Natural killer cell (primary cell): ENCODE measurements at regions not wholly inside any gene's neighbourhood (a gene's known extent, or its start where the extent isn't known, plus 50 kb on each side); places are given as distances from the start of the nearest gene placed in this dataset.

Source experiments
- ATAC-seq, 3 donors: fragments of 150-1000 bp in 2 of 3; fragments of 200-7000 bp in 1 of 3; cut with Tn5 transposase; 1 replicate in 1 of 3; 2 replicates in 2 of 3; pipeline ENCODE4 v1.10.0; 2021; ENCODE audit warnings: mild to moderate bottlenecking in 2 of 3, moderate library complexity in 2 of 3
- DNase-seq, 2 donors: peaks; one replicate each; pipeline versions ENCODE4 v3.0.0 to v3.0.0-alpha.2; 2013 to 2021; ENCODE audit warnings: mixed read lengths in 1 of 2
- H3K27ac ChIP-seq: one replicate; pipeline ENCODE4 v1.5.1; 2013; ENCODE audit warnings: mild to moderate bottlenecking, low read length
- H3K27me3 ChIP-seq: one replicate; pipeline ENCODE4 v1.6.1; 2013; ENCODE audit warnings: low read length; ENCODE audit not compliant: control insufficient read depth, insufficient read depth
- H3K36me3 ChIP-seq: one replicate; pipeline ENCODE4 v1.6.1; 2013; ENCODE audit warnings: low read length; ENCODE audit not compliant: control insufficient read depth, insufficient read depth
- H3K4me1 ChIP-seq: one replicate; pipeline ENCODE4 v1.6.1; 2013; ENCODE audit warnings: low read length; ENCODE audit not compliant: control insufficient read depth, insufficient read depth
- H3K4me3 ChIP-seq: one replicate; pipeline ENCODE4 v1.5.1; 2013; ENCODE audit warnings: low read length
- H3K9me3 ChIP-seq: one replicate; pipeline ENCODE4 v1.6.1; 2013; ENCODE audit warnings: low read length; ENCODE audit not compliant: control insufficient read depth, insufficient read depth
- H3K27ac Mint-ChIP-seq, 2 donors: one replicate each; pipeline ENCODE4 v1.8.0; 2022; ENCODE audit warnings: mild to moderate bottlenecking in 2 of 2, mixed read lengths in 2 of 2, moderate library complexity in 1 of 2
- H3K27me3 Mint-ChIP-seq, 2 donors: one replicate each; pipeline ENCODE4 v1.8.0; 2022; ENCODE audit warnings: low read depth in 2 of 2, mixed read lengths in 2 of 2
- H3K36me3 Mint-ChIP-seq: one replicate; pipeline ENCODE4 v1.8.0; 2022; ENCODE audit warnings: mixed read lengths
- H3K4me1 Mint-ChIP-seq, 2 donors: one replicate each; pipeline ENCODE4 v1.8.0; 2022; ENCODE audit warnings: mixed read lengths in 2 of 2
- H3K4me3 Mint-ChIP-seq: one replicate; pipeline ENCODE4 v1.8.0; 2022; ENCODE audit warnings: mild to moderate bottlenecking, moderate library complexity, mixed read lengths
- H3K9me3 Mint-ChIP-seq, 2 donors: one replicate each; pipeline ENCODE4 v1.8.0; 2022; ENCODE audit warnings: mixed read lengths in 2 of 2
- WGBS: methylation state at CpG from one replicate; pipeline ENCODE4 v1.1.7; 2013; ENCODE audit warnings: missing lambda C conversion rate; ENCODE audit not compliant: insufficient coverage; 5-methylcytosine and 5-hydroxymethylcytosine counted together
- intact Hi-C: fragments of 100-400 bp; cut with micrococcal nuclease; formaldehyde crosslinking; loops from one replicate; pipeline ENCODE4 v1.14.2; 2022
- TF ChIP-seq, protein P1 (sequence below): fragments of 200-600 bp; IDR thresholded peaks from one replicate; pipeline ENCODE4 v1.8.0; 2022; ENCODE audit warnings: antibody characterized with exemption

- no peaks in the 10 kb centered on the region for H3K27me3 Mint-ChIP-seq
- no peaks in the 10 kb centered on the region for H3K9me3 Mint-ChIP-seq
- no peaks in the 10 kb centered on the region for H3K36me3 Mint-ChIP-seq
- ATAC-seq (no peak), DNase-seq (no peak)
- H3K4me3 ChIP-seq = no peak overlapping the region
- peaks cover 15 to 22% of the 10 kb centered on the region in 2 donors for H3K4me1 Mint-ChIP-seq
- no peak overlapping the region for H3K27ac Mint-ChIP-seq
- intact Hi-C loops = no loop called here
- no peaks in the 10 kb centered on the region for H3K27me3 ChIP-seq
- H3K36me3 ChIP-seq = no peaks in the 10 kb centered on the region
- TF ChIP-seq, protein P1, sequence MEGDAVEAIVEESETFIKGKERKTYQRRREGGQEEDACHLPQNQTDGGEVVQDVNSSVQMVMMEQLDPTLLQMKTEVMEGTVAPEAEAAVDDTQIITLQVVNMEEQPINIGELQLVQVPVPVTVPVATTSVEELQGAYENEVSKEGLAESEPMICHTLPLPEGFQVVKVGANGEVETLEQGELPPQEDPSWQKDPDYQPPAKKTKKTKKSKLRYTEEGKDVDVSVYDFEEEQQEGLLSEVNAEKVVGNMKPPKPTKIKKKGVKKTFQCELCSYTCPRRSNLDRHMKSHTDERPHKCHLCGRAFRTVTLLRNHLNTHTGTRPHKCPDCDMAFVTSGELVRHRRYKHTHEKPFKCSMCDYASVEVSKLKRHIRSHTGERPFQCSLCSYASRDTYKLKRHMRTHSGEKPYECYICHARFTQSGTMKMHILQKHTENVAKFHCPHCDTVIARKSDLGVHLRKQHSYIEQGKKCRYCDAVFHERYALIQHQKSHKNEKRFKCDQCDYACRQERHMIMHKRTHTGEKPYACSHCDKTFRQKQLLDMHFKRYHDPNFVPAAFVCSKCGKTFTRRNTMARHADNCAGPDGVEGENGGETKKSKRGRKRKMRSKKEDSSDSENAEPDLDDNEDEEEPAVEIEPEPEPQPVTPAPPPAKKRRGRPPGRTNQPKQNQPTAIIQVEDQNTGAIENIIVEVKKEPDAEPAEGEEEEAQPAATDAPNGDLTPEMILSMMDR = no peak
- H3K27ac ChIP-seq = no peak overlapping the region
- H3K4me3 Mint-ChIP-seq = no peak overlapping the region
- WGBS = 100% methylated on average over 1 of the region's 1 CpG
- no peaks in the 10 kb centered on the region for H3K9me3 ChIP-seq
- peaks cover 5% of the 10 kb centered on the region for H3K4me1 ChIP-seq
Observed at GRCh38 chr2:7988440-7988839, 693.4 kb upstream of the ID2 start.

GRCh38 chr2:7989823-7990222 is 692.0 kb upstream of the ID2 start:
- Mint-ChIP-seq H3K9me3 (no peaks in the 10 kb centered on the region), H3K4me1 (peaks cover 13% of the 10 kb centered on the region in 2 donors), H3K27me3 (no peaks in the 10 kb centered on the region), H3K27ac (no peak overlapping the region), H3K4me3 (no peak overlapping the region), H3K36me3 (no peaks in the 10 kb centered on the region)
- TF ChIP-seq, protein P1 = no peak
- DNase-seq (no peak), ATAC-seq (no peak)
- WGBS = 98% methylated on average over 5 of the region's 5 CpGs
- Histone ChIP-seq H3K36me3 (no peaks in the 10 kb centered on the region), H3K9me3 (no peaks in the 10 kb centered on the region), H3K27ac (no peak overlapping the region), H3K4me3 (no peak overlapping the region), H3K27me3 (no peaks in the 10 kb centered on the region), H3K4me1 (peaks cover 5% of the 10 kb centered on the region)
- intact Hi-C loops = no loop called here

DNA sequence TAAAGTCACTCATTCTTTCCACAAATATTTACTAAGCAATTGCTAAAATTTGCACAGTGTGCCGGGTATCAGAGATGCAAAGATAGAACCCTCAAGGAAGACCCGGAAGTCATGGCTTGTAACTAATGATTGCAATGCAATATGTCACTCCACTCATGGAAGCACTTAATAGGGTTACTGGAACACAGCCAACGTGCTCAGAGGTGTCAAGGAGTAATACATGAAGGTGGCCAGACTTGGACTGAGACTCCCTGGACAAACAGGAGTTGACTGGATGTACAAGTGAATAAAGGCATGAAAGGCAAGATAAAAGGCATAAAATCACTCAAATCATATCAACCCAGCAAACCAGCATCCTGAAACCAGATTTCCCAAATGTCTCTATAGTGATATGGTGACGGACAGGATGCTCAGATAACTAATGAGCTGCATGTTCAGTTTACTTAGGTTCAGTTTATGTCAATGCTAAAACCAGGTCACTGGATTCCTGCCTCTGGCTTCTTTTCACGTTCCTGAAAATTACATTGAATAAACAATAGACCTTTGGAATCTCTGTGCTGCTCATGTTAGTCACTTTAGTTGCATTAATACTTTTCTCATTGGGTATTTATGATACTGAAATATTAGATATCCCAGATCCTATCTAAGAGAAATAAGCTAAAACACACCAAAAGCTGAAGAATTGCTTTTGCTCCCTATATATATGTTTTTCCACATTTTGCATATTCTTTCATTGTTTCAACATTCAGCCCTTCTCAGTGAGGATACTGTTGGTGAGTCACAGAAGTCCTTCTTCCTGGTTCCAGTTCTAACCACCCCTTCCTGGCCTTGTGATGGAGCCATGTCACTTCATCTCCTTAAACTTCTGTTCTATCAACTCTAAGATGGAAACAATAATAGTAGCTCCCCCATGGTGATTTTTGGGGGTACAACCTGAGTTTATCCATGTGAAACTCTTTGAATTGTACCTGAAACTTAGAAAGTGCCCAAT is 688.9 kb upstream of the ID2 start:
- H3K27me3 Mint-ChIP-seq = no peaks in the 10 kb centered on the region
- peaks cover 32 to 34% of the 10 kb centered on the region in 2 donors for H3K4me1 Mint-ChIP-seq
- no peaks in the 10 kb centered on the region for H3K9me3 Mint-ChIP-seq
- DNase-seq (no peak), ATAC-seq (no peak)
- Histone ChIP-seq H3K4me3 (no peak overlapping the region), H3K36me3 (no peaks in the 10 kb centered on the region), H3K27ac (no peak overlapping the region), H3K27me3 (no peaks in the 10 kb centered on the region), H3K9me3 (no peaks in the 10 kb centered on the region), H3K4me1 (no peaks in the 10 kb centered on the region)
- TF ChIP-seq, protein P1 = no peak
- H3K36me3 Mint-ChIP-seq = no peaks in the 10 kb centered on the region
- no peak overlapping the region for H3K4me3 Mint-ChIP-seq
- no peak overlapping the region for H3K27ac Mint-ChIP-seq
- WGBS = 91% methylated on average over 5 of the region's 5 CpGs
- intact Hi-C loops = no loop called here
